GM23248 (cell line): ENCODE measurements at regions not wholly inside any gene's neighbourhood (a gene's known extent, or its start where the extent isn't known, plus 50 kb on each side); places are given as distances from the start of the nearest gene placed in this dataset.

Experiments used
- DNase-seq: peaks from one replicate; pipeline ENCODE4 v3.0.0-alpha.2; 2015
- H2AFZ ChIP-seq: fragments of 200-600 bp; sonication (generic); 2 replicates; pipeline ENCODE4 v1.6.1; 2016; ENCODE audit warnings: antibody characterized with exemption
- H3F3A ChIP-seq: fragments of 200-600 bp; sonication (generic); 2 replicates; pipeline ENCODE4 v1.6.1; 2016; ENCODE audit warnings: mild to moderate bottlenecking, antibody characterized with exemption, mixed run types; ENCODE audit not compliant: insufficient read depth
- H3K27ac ChIP-seq: fragments of 200-600 bp; sonication (generic); 2 replicates; pipeline ENCODE4 v1.5.1; 2016; ENCODE audit warnings: mild to moderate bottlenecking
- H3K27me3 ChIP-seq: fragments of 200-600 bp; sonication (generic); replicated peaks from 2 replicates; pipeline ENCODE4 v1.6.1; 2016; ENCODE audit warnings: mild to moderate bottlenecking; ENCODE audit not compliant: insufficient read depth
- H3K36me3 ChIP-seq: fragments of 200-600 bp; sonication (generic); 2 replicates; pipeline ENCODE4 v1.6.1; 2016; ENCODE audit warnings: low read depth, mild to moderate bottlenecking
- H3K4me1 ChIP-seq: fragments of 200-600 bp; sonication (generic); 2 replicates; pipeline ENCODE4 v1.6.1; 2016; ENCODE audit warnings: mild to moderate bottlenecking; ENCODE audit not compliant: insufficient read depth
- H3K4me2 ChIP-seq: fragments of 200-600 bp; sonication (generic); one replicate; pipeline ENCODE4 v1.6.1; 2016; ENCODE audit warnings: mild to moderate bottlenecking; ENCODE audit not compliant: unreplicated experiment
- H3K4me3 ChIP-seq: fragments of 200-600 bp; sonication (generic); 2 replicates; pipeline ENCODE4 v1.5.1; 2016; ENCODE audit warnings: mild to moderate bottlenecking
- H3K79me2 ChIP-seq: fragments of 200-600 bp; sonication (generic); 2 replicates; pipeline ENCODE4 v1.6.1; 2016; ENCODE audit warnings: mild to moderate bottlenecking; ENCODE audit not compliant: insufficient read depth
- H3K9ac ChIP-seq: fragments of 200-600 bp; sonication (generic); 2 replicates; pipeline ENCODE4 v1.6.1; 2016; ENCODE audit warnings: mild to moderate bottlenecking
- H3K9me2 ChIP-seq: fragments of 200-600 bp; sonication (generic); 2 replicates; pipeline ENCODE4 v1.6.1; 2016; ENCODE audit warnings: mixed run types, mild to moderate bottlenecking, moderate library complexity; ENCODE audit not compliant: insufficient read depth
- H3K9me3 ChIP-seq: fragments of 200-600 bp; sonication (generic); one replicate; pipeline ENCODE4 v1.6.1; 2017; ENCODE audit warnings: low read depth
- H4K20me1 ChIP-seq: fragments of 200-600 bp; sonication (generic); 2 replicates; pipeline ENCODE4 v1.6.0; 2016; ENCODE audit not compliant: insufficient read depth
- EZH2 ChIP-seq: fragments of 200-600 bp; sonication (generic); IDR thresholded peaks from 2 replicates; pipeline ENCODE4 v1.6.1; 2018; ENCODE audit warnings: antibody characterized with exemption, mild to moderate bottlenecking; ENCODE audit not compliant: insufficient read depth, poor library complexity, severe bottlenecking
- EZH2phosphoT487 ChIP-seq: fragments of 200-600 bp; sonication (generic); IDR thresholded peaks from 2 replicates; pipeline ENCODE4 v1.6.1; 2018; ENCODE audit warnings: antibody characterized with exemption, moderate library complexity, mild to moderate bottlenecking, low read depth; ENCODE audit not compliant: insufficient read depth
- WGBS, 2 experiments: methylation state at CpG; one replicate each; pipeline ENCODE4 v1.1.6; 2015 to 2017; ENCODE audit warnings: low lambda C conversion rate in 2 of 2, low coverage in 1 of 2; ENCODE audit errors: missing lambda C conversion rate in 2 of 2; 5-methylcytosine and 5-hydroxymethylcytosine counted together
- in situ Hi-C: fragments of 300-500 bp; cut with MboI; formaldehyde crosslinking; loops from 2 replicates; pipeline ENCODE4 v1.15.0; 2020

DNA sequence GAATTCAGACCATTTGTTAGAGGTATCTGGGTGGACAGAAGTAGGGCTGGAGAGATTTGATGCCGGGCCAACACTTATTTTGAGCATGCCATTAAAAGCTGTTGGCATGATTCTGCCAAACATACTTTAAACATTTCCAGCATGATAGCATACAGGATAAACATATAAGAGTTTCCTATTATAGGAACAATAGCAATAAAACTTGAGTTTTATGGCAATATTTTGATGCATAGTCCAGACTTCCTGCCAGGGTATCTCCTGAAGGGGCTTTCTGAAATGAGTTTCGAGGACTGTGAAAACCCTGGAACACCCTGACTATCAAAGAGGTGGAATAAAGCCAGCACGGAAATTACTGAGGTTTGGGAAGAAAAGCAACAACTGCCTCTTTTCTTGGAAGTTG is 1398.0 kb upstream of the NXPH2 start:
- Histone ChIP-seq H3K4me1 (no peaks in the 10 kb centered on the region), H3K9me2 (no peaks in the 10 kb centered on the region), H4K20me1 (no peaks in the 10 kb centered on the region), H3K9ac (no peak overlapping the region), H3K9me3 (no peaks in the 10 kb centered on the region), H3F3A (no peaks in the 10 kb centered on the region), H3K36me3 (no peaks in the 10 kb centered on the region), H3K27me3 (no peaks in the 10 kb centered on the region), H2AFZ (no peak overlapping the region), H3K4me2 (no peak overlapping the region), H3K27ac (no peak overlapping the region), H3K79me2 (no peaks in the 10 kb centered on the region), H3K4me3 (no peak overlapping the region)
- in situ Hi-C loops = no loop called here
- no peak for TF ChIP-seq EZH2
- TF ChIP-seq EZH2phosphoT487 = no peak
- WGBS, 2 experiments = 18 to 25% methylated on average over 3 of the region's 3 CpGs
- no peak for DNase-seq

DNA sequence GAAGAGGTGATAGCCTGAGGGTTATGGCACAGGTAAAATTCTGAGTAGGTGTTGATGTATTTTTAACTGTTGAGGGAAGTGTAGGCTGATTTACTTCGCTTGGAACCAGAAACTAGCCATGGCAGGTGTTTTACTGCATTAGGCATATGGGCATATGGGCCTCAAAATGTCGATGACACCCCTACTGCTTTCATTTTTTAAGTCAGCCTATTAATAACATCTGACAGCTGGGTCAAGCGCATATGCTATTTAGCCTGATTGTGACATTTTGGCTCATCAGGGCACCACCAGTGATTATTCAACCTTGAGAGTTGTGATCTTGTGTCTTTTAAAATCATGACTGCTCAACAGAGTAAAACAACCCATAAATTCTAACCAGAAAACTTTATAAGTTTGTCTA is 1396.9 kb upstream of the NXPH2 start:
- no peak overlapping the region for H2AFZ ChIP-seq
- TF ChIP-seq EZH2 (no peak), EZH2phosphoT487 (no peak)
- H3F3A ChIP-seq = no peaks in the 10 kb centered on the region
- H3K9ac ChIP-seq = no peak overlapping the region
- H3K9me3 ChIP-seq = no peaks in the 10 kb centered on the region
- in situ Hi-C loops = no loop called here
- H3K9me2 ChIP-seq = no peaks in the 10 kb centered on the region
- H4K20me1 ChIP-seq = no peaks in the 10 kb centered on the region
- no peaks in the 10 kb centered on the region for H3K79me2 ChIP-seq
- H3K4me3 ChIP-seq = no peak overlapping the region
- DNase-seq = no peak
- H3K4me1 ChIP-seq = no peaks in the 10 kb centered on the region
- no peak overlapping the region for H3K27ac ChIP-seq
- H3K36me3 ChIP-seq = no peaks in the 10 kb centered on the region
- H3K27me3 ChIP-seq = no peaks in the 10 kb centered on the region
- H3K4me2 ChIP-seq = no peak overlapping the region
- 32 to 37% methylated on average over 3 of the region's 3 CpGs for WGBS, 2 experiments

DNA sequence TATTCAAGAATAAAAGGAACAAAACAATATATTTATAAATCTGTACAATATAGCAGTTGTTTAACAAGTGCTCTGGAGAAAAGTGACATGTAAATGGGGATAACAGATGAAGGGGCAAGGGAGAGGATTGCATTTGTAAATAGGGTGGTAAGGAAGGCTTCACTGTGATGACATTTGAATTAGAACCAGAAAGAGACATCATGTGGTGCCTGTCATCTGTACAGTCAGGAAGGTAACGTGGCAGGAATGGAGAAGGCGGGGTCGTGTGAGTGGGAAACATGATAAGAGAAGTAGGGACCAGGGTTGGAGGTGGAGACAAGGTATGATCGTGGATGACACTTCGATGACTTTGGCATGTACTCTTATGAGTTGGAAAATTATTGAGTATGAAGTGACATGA is 1393.6 kb upstream of the NXPH2 start:
- H3K27me3 ChIP-seq = no peaks in the 10 kb centered on the region

DNA sequence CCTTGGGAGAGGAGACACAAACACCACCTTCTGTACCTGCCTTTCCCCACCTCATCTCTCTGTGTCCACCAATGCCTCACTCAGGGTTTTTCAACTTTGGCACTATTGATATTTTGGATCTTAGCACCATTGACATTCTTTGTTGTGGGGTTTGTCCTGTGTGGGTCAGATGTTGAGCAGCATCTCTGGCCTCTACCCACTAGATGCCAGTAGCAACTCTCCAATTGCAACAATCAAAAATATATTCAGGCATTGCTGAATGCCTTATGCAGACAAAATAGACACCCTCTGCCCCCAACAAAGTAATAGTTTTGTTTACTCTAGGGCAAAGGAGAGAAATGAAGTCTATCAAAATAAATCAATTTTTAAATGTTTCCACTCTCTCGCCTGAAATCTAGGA is 1384.3 kb upstream of the NXPH2 start:
- no peaks in the 10 kb centered on the region for H3K79me2 ChIP-seq
- H3K4me1 ChIP-seq = no peaks in the 10 kb centered on the region
- 5 to 15% methylated on average over 1 of the region's 1 CpG for WGBS, 2 experiments
- TF ChIP-seq EZH2phosphoT487 = no peak
- no peak overlapping the region for H3K9ac ChIP-seq
- in situ Hi-C loops = no loop called here
- H3K4me2 ChIP-seq = no peak overlapping the region
- no peak for DNase-seq
- no peaks in the 10 kb centered on the region for H3K36me3 ChIP-seq
- no peak overlapping the region for H3K4me3 ChIP-seq
- no peak overlapping the region for H2AFZ ChIP-seq
- no peaks in the 10 kb centered on the region for H3F3A ChIP-seq
- H3K27me3 ChIP-seq = no peaks in the 10 kb centered on the region
- H4K20me1 ChIP-seq = no peaks in the 10 kb centered on the region
- no peaks in the 10 kb centered on the region for H3K9me3 ChIP-seq
- H3K9me2 ChIP-seq = no peaks in the 10 kb centered on the region
- no peak overlapping the region for H3K27ac ChIP-seq

More for the DNA sequence above, 1393.6 kb upstream of the NXPH2 start:
- Histone ChIP-seq H3K4me3 (no peak overlapping the region), H3K4me1 (no peaks in the 10 kb centered on the region), H2AFZ (no peak overlapping the region), H3K4me2 (no peak overlapping the region), H3K27ac (no peak overlapping the region), H3K9me2 (no peaks in the 10 kb centered on the region), H3K36me3 (no peaks in the 10 kb centered on the region), H3K9me3 (no peaks in the 10 kb centered on the region), H3K9ac (no peak overlapping the region), H3F3A (no peaks in the 10 kb centered on the region), H3K79me2 (no peaks in the 10 kb centered on the region), H4K20me1 (no peaks in the 10 kb centered on the region)
- TF ChIP-seq EZH2phosphoT487 (no peak), EZH2 (no peak)
- 29 to 30% methylated on average over 5 of the region's 5 CpGs for WGBS, 2 experiments
- DNase-seq = no peak
- in situ Hi-C loops = no loop called here

DNA sequence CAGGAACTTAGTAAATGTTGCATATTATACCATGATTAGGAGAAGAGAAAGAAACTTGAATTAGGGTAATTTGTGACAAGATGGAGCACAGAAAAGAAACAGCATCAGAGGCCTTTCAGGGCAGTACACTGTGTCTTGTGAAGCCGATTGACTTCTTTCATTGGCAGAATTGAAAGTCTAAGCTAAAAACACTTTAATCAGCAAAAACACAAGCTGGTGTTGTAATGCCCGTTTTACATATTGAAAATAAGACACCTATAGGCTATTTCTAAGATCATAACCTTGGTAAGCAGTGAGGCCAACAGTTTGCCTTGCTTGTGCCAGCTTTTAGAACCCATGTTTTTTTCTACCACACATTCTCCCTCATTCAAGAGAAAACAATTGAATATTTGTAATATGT is 1378.1 kb upstream of the NXPH2 start:
- Histone ChIP-seq H3K36me3 (no peaks in the 10 kb centered on the region), H3K9me3 (no peaks in the 10 kb centered on the region), H3K79me2 (no peaks in the 10 kb centered on the region), H3K4me3 (no peak overlapping the region), H3K4me1 (no peaks in the 10 kb centered on the region), H3K9me2 (no peaks in the 10 kb centered on the region), H3K27me3 (no peaks in the 10 kb centered on the region), H3K4me2 (no peak overlapping the region), H3K9ac (no peak overlapping the region), H4K20me1 (no peaks in the 10 kb centered on the region), H2AFZ (no peak overlapping the region), H3F3A (no peaks in the 10 kb centered on the region), H3K27ac (no peak overlapping the region)
- 11% methylated on average over 2 of the region's 2 CpGs for WGBS, 2 experiments
- no peak for DNase-seq
- in situ Hi-C loops = no loop called here
- TF ChIP-seq EZH2phosphoT487 (no peak), EZH2 (no peak)
